ENCODE measurements at regions not wholly inside any gene's neighbourhood (a gene's known extent, or its start where the extent isn't known, plus 50 kb on each side); places are given as distances from the start of the nearest gene placed in this dataset.

GRCh38 chr2:12381543-12382325 lies 335.0 kb upstream of the TRIB2 start:
- no peak for TF ChIP-seq CTCF (conservative IDR thresholded peaks at IDR 0.05)
- TF ChIP-seq EZH2 (IDR thresholded peaks at IDR 0.05; ENCODE audit: low read depth) = no peak
